HG02759 (cell line): ENCODE measurements at regions not wholly inside any gene's neighbourhood (a gene's known extent, or its start where the extent isn't known, plus 50 kb on each side); places are given as distances from the start of the nearest gene placed in this dataset.
"Not testable (repeated sequence)": the region's sequence is repeated elsewhere in the genome, so short reads cannot be mapped to it uniquely, and the experiment has no call there.

Source experiments
- ATAC-seq: cut with Tn5 transposase; IDR thresholded peaks from one replicate; pipeline ENCODE4 v1.9.1; 2021; ENCODE audit warnings: mild to moderate bottlenecking, moderate library complexity; ENCODE audit not compliant: unreplicated experiment

DNA sequence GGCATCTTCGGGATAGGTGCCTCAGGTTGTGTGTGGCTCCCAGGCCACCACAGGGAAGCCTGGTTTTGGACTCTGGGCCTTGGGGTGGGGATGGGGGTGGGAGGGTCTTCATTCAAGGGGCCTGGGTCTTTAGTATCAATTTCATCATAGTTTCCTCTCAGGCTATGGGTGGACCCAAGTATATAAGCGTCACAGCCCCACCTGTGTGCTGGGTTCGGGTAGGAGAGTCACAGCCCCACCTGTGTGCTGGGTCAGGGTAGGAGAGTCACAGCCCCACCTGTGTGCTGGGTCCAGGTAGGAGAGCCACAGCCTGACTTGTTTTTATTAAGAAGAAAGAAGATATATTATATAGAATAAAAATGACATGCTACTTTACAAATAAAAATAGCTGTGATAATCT lies 422.1 kb downstream of the BRD1 start:
- ATAC-seq, result no peak

- ATAC-seq, result no peak
These were observed 423.0 kb downstream of the BRD1 start for GRCh38 chr22:49404576-49405241.

DNA sequence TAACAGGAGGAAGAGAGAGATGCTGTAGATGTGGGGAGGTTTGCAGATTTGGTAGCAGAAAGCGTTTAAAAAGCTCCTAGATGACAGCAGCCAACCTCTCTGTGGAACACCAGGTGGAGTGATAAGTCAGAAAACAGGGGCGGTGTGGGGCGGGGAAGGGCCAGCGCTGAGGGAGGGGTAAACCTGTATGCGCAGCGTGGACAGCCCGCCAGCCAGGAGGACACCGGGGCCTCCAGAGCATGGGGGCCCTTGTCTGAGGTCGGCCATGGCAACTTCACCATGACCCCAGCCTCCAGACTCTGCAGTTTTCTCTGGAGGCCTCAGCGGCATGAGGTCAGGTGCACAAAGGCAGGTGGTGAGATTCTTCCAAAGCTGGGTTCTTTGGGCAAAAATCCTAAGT lies 423.7 kb downstream of the BRD1 start:
- ATAC-seq, result no peak

DNA sequence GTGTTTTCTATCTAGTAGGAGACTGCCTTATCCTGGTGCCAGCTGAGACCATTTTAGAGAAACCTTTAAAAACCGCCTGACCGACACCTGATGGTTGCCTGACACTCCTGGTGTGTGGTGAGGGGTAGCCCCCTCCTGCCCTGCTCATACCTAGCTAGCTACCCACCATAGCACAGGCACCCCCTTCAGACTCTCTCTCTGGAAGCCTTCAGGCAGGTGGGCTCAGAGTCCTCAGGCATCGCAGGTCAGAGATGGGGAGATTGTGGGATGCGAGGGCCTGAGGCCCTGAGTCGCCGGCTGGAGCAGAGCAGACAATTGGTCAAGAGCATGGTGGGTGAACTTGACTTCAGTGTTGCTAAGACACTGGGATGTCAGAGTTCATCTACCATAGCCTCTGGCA lies 424.6 kb downstream of the BRD1 start:
- ATAC-seq, result no peak

DNA sequence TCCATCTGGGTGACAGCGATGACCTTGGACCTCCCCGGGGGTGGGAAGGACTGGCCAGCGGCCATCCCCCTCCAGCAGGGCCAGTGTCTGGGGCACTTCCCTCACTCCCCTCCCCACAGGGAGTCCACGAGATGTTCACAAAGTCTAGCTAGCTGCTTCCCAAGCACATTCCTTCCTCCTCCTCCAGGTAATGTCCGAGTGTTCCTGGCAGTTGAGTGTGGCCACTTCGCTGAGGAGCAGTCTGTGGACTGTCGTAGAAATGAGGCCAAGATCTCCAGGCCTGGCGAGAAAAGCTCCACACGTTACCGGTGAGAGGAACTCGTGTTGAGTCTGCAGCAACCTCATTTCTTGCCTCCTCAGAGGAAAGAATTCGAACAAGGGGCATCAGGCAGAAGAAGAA lies 425.5 kb downstream of the BRD1 start:
- ATAC-seq, result no peak

DNA sequence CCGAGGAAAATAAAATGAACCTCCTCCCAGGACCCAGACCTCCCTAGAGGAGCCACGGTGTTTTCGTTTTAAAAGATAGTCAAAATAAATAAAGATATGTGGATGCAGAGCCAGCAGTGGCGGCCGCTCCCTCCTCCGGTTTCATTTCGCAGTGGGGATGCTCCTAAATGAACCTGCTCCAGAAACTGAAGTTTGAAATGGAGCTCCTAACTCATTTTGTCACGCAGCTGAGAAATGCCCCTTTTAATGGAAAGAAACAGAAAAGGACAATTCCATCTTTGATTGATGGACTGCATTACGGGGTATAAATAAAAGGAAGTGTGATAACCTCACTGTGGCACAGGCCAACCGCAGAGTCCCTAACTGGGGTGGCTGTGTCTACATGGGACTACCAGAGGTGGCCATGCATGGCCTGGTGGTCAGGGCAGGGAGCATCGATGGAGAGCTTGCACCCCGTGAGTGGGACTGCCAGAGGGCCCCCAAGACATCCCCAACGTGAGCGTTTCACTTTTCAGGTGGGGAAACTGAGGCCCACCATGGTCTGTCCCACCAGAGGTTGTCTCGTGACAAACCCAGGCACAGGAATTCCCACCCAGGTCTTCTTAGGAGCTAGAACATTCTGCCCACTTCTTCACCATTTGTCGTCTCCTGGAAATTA lies 426.6 kb downstream of the BRD1 start:
- ATAC-seq, result no peak

GRCh38 chr22:49400136-49400940 lies 427.3 kb downstream of the BRD1 start:
- ATAC-seq, result no peak

GRCh38 chr22:49398646-49399045 lies 429.0 kb downstream of the BRD1 start:
- ATAC-seq, result no peak

DNA sequence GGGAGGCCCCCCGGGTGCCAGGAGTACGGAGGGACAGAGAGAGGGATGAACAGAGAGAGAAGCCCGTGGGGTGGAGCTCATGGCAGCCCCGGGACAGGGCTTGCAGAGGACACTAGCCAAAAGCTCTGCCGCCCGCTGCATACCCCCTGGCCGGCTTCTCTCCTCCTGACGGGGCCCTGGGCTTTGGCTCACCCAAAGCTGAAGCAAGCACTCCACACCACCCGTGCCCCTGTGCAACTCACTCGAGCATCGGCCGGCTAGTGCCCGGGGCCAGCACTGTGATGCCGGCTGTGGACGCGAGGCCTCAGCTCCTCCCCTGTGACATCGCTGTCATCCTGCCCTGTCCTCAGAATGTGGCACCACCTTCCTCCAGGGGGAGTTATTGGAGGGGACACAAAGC lies 429.6 kb downstream of the BRD1 start:
- no peak for ATAC-seq

DNA sequence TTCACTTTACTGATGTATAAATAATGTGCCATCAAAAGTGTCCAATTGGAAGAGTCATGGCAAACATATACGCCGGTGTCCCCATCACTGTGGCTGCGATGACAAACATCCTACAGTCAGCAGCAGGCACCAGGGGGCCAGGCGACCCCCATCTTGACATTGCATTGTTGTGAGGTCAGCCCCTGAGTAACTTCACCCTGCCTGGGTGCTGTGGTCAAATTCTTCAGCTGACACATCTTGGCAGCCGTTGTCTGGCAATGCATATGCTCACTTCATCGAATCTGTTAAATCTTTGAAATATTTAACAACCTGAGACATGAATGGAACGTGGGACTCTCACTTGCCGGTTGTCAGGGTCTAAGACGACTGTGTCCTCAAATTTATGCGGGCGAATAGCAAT lies 430.9 kb downstream of the BRD1 start:
- no peak for ATAC-seq

GRCh38 chr22:49395617-49396016 lies 432.1 kb downstream of the BRD1 start:
- no peak for ATAC-seq

GRCh38 chr22:49395062-49395461 lies 432.6 kb downstream of the BRD1 start:
- ATAC-seq, result not testable (repeated sequence)

DNA sequence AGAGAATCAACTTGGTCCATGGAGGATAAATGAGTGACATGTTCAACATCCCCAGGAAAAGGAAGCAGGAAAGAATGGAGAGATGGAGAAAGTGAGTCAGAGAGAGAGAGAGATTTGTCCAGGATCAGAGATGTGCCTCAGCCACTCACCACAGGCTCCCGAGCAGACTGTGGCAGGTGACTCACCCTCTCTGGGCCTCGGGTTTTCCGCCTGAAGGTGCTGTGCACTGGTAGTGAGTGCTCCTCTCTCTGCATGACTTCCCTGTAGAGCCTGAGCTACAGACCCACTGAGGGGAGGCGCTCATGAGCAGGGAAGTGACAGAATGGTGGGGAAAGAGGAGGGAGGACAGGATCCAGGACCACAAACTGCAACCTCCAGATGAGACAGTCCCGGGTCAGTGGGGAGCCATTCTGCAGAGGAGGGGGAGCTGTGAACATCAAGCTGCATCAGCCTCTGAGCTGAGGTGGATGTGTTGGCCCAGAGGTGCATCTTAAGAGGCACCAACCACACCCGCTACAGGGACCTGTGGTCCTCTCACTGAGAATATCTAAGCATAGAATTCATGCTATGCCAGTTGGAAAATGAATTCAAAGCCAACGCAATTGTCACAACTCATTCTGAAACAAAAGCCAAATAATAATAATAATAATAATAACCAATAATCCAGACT lies 433.4 kb downstream of the BRD1 start:
- ATAC-seq, result no peak

- no peak for ATAC-seq
These were observed 434.1 kb downstream of the BRD1 start for GRCh38 chr22:49393526-49393925.

DNA sequence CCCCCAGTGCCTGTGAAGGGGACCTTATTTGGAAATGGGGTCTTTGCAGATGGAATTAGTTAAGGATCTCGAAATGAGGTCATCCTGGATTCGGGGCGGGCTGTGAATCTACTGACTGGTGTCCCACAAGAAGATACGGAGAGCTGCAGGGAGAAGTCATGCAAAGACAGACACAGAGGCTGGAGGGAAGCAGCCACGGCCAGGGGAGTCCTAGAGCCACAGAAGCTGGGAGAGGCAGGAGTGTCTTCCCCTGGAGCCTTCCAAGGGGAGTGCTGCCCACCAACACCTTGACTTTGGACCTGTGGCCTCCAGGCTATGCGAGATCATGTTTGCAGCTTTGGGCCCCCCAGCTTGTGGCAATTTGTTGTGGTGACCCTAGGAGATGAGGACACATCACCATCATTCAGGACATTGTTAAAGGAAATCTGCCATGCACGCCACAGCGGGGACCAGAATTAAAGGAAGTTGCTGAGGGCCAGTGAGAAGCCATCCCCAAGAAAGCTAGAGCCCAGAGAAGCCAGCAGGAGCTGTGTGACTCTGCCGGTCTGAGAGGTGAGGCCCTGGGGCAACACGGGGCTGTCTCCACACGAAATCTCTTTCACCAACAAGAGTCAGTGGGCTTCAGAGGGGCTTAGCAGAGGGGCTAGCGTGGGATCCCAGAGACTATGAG lies 434.7 kb downstream of the BRD1 start:
- no peak for ATAC-seq

- ATAC-seq, result no peak
These were observed 435.4 kb downstream of the BRD1 start for GRCh38 chr22:49392247-49392646.

- no peak for ATAC-seq
These were observed 436.2 kb downstream of the BRD1 start for GRCh38 chr22:49391436-49391835.

DNA sequence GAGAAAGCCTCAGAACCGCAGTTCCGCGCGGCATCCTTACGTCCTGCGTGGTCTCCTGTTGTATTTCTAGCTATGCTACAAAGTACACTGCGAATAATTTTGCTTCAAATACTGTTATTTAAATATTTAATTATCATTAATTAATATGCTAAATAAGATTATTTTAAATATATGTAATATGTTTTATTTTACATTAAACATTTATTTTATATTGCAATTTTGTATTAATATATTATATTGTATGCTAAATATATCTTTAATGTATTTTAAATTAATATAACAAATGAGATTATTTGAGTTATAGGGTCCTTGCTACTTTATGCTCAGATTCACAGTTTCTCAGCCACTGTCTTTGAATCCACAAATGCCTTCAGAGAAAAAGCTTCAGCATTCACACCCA lies 436.7 kb downstream of the BRD1 start:
- no peak for ATAC-seq

- ATAC-seq, result not testable (repeated sequence)
These were observed 443.8 kb downstream of the BRD1 start for GRCh38 chr22:49383909-49384308.

GRCh38 chr22:49382451-49382735 lies 445.3 kb downstream of the BRD1 start:
- no peak for ATAC-seq
